ENCODE measurements at regions not wholly inside any gene's neighbourhood (a gene's known extent, or its start where the extent isn't known, plus 50 kb on each side); places are given as distances from the start of the nearest gene placed in this dataset.
"Not testable (repeated sequence)": the region's sequence is repeated elsewhere in the genome, so short reads cannot be mapped to it uniquely, and the experiment has no call there.

DNA sequence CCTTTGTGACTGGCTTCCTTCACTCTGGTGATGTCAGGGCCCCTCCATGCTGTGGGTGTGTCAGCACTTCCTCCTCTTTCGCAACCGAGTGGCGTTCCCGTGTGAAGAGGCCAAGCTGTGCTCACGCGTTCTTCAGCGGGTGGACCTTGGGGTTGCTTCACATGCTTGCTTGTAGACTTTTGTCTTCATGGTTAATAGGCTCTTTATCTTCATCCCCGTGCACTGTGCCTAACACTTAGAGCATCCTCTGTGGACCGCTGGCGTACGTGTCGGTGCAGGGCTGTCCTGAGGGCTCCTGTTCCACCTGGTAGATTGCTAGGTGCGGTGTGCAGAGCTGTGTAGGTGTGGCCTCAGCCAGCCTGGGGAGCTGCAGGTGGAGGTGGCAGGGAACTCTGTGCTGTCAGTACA, 182.3 kb downstream of the OR4M2 start (continued):
- TF ChIP-seq, protein P1, sequence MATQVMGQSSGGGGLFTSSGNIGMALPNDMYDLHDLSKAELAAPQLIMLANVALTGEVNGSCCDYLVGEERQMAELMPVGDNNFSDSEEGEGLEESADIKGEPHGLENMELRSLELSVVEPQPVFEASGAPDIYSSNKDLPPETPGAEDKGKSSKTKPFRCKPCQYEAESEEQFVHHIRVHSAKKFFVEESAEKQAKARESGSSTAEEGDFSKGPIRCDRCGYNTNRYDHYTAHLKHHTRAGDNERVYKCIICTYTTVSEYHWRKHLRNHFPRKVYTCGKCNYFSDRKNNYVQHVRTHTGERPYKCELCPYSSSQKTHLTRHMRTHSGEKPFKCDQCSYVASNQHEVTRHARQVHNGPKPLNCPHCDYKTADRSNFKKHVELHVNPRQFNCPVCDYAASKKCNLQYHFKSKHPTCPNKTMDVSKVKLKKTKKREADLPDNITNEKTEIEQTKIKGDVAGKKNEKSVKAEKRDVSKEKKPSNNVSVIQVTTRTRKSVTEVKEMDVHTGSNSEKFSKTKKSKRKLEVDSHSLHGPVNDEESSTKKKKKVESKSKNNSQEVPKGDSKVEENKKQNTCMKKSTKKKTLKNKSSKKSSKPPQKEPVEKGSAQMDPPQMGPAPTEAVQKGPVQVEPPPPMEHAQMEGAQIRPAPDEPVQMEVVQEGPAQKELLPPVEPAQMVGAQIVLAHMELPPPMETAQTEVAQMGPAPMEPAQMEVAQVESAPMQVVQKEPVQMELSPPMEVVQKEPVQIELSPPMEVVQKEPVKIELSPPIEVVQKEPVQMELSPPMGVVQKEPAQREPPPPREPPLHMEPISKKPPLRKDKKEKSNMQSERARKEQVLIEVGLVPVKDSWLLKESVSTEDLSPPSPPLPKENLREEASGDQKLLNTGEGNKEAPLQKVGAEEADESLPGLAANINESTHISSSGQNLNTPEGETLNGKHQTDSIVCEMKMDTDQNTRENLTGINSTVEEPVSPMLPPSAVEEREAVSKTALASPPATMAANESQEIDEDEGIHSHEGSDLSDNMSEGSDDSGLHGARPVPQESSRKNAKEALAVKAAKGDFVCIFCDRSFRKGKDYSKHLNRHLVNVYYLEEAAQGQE (IDR thresholded peaks at IDR 0.05; ENCODE audit: low read depth) = no peak
- TF ChIP-seq CEBPB (IDR thresholded peaks at IDR 0.05; ENCODE audit: low read depth) (no peak), SIN3A (IDR thresholded peaks at IDR 0.05; ENCODE audit: low read depth) (no peak), TCF7L2 (IDR thresholded peaks at IDR 0.05; ENCODE audit: borderline replicate concordance, extremely low read depth, insufficient read depth, insufficient read length) (no peak), EZH2phosphoT487 (IDR thresholded peaks at IDR 0.05; ENCODE audit: borderline replicate concordance) (no peak), ZFX (IDR thresholded peaks at IDR 0.05) (no peak), POLR2A (IDR thresholded peaks at IDR 0.05; ENCODE audit: borderline replicate concordance, extremely low read depth, insufficient read depth, insufficient read length) (no peak)
- TF ChIP-seq, protein P2, sequence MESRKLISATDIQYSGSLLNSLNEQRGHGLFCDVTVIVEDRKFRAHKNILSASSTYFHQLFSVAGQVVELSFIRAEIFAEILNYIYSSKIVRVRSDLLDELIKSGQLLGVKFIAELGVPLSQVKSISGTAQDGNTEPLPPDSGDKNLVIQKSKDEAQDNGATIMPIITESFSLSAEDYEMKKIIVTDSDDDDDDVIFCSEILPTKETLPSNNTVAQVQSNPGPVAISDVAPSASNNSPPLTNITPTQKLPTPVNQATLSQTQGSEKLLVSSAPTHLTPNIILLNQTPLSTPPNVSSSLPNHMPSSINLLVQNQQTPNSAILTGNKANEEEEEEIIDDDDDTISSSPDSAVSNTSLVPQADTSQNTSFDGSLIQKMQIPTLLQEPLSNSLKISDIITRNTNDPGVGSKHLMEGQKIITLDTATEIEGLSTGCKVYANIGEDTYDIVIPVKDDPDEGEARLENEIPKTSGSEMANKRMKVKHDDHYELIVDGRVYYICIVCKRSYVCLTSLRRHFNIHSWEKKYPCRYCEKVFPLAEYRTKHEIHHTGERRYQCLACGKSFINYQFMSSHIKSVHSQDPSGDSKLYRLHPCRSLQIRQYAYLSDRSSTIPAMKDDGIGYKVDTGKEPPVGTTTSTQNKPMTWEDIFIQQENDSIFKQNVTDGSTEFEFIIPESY (IDR thresholded peaks at IDR 0.05; ENCODE audit: extremely low read depth, insufficient replicate concordance, low read length) = no peak

DNA sequence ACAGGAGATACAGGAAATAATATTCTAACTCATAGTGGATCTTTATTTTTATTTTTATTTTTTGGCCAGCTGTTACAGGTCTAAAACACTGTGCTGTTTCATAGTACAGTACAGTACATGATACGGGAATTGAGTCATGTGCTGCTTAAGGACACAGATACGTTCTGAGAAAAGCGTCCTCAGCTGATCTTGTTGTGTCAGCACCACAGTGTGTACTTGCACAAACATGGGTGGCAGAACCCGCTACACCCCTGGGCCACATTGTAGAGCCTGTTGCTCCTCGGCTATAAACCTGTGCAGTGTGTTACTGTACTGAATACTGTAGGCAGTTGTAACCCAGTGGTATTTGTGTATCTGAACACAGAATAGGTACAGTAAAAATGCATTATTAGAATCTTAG, 183.4 kb downstream of the OR4M2 start:
- Histone ChIP-seq H3K27ac (ENCODE audit: low read depth, low read length) (no peak overlapping the region), H3K4me1 (ENCODE audit: control insufficient read depth in 1 of 2, insufficient read depth in 2 of 2, low read length in 2 of 2) (no peaks in the 10 kb centered on the region), H3K36me3 (ENCODE audit: control insufficient read depth in 1 of 2, insufficient read depth in 2 of 2, low read length in 2 of 2) (no peaks in the 10 kb centered on the region), H2AFZ (ENCODE audit: low read depth, low read length, poor library complexity, severe bottlenecking) (no peak overlapping the region), H3K79me2 (ENCODE audit: insufficient read depth, low read length) (no peaks in the 10 kb centered on the region), H3K27me3 (ENCODE audit: insufficient read depth, low read length) (no peaks in the 10 kb centered on the region), H3K9me3 (ENCODE audit: control insufficient read depth in 1 of 2, insufficient read depth in 1 of 2, low read depth in 1 of 2, low read length in 2 of 2) (peaks cover 29 to 60% of the 10 kb centered on the region in 2 experiments; a peak in 2 of 4 replicates), H3K4me2 (ENCODE audit: low read length) (no peak overlapping the region), H3K9me2 (ENCODE audit: insufficient read depth) (no peaks in the 10 kb centered on the region), H3K4me3 (replicated peaks in 1 of 2; ENCODE audit: low read depth in 1 of 2, low read length in 2 of 2) (no peak overlapping the region), H4K20me1 (ENCODE audit: insufficient read depth) (no peaks in the 10 kb centered on the region), H3K9ac (ENCODE audit: low read length) (no peak overlapping the region)
- BruUV-seq (replicated peaks) = no TSS peak
- no peak for TF ChIP-seq SP1 (IDR thresholded peaks at IDR 0.05; ENCODE audit: low read depth)
- TF ChIP-seq ZNF274 (IDR thresholded peaks at IDR 0.05; ENCODE audit: low read depth, low read length) = no peak
- TF ChIP-seq, protein P3, sequence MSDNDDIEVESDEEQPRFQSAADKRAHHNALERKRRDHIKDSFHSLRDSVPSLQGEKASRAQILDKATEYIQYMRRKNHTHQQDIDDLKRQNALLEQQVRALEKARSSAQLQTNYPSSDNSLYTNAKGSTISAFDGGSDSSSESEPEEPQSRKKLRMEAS (IDR thresholded peaks at IDR 0.05) = no peak
- TF ChIP-seq SRF (IDR thresholded peaks at IDR 0.05; ENCODE audit: low read depth) = no peak
- ChIA-PET RAD21 (ENCODE audit: low non-redundant PET in 1 of 2, low total read pairs in 2 of 2, uncharacterized antibody in 2 of 2, unreplicated experiment in 2 of 2) (no interaction called here), POLR2A (no interaction called here), CTCF (no interaction called here)
- no peak for DNase-seq (ENCODE audit: low read depth, low spot score)
- no peak for ATAC-seq
- intact Hi-C loops (cut with micrococcal nuclease) = no loop called here

DNA sequence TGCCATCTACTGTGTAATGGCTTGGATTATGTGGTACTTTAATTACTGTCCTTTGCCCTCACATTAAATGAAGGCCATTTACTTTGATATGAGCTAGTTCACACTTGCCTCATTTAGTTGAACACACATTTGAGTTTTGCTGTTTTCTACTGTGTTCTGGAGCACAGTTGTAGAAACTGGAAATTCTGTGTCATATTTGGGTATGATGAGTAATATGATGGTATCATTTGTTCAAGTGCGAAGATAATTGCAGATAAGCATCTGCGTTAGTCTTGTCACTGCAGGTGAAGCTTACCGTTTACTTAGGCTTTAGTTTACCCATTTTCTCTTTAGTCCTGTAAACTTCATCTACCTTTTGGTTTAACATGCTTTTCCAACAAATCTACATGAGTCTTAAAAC, 183.9 kb downstream of the OR4M2 start:
- H3K9me3 ChIP-seq (ENCODE audit: control insufficient read depth in 1 of 2, insufficient read depth in 1 of 2, low read depth in 1 of 2, low read length in 2 of 2) = peaks cover 34 to 60% of the 10 kb centered on the region in 2 experiments; a peak in 2 of 4 replicates
- POLR2A ChIA-PET; CTCF ChIA-PET; H3K36me3 ChIP-seq (ENCODE audit: control insufficient read depth in 1 of 2, insufficient read depth in 2 of 2, low read length in 2 of 2); H4K20me1 ChIP-seq (ENCODE audit: insufficient read depth); H3K4me2 ChIP-seq (ENCODE audit: low read length); intact Hi-C loops (cut with micrococcal nuclease); H3K9me2 ChIP-seq (ENCODE audit: insufficient read depth); H3K4me1 ChIP-seq (ENCODE audit: control insufficient read depth in 1 of 2, insufficient read depth in 2 of 2, low read length in 2 of 2); H3K4me3 ChIP-seq (replicated peaks in 1 of 2; ENCODE audit: low read depth in 1 of 2, low read length in 2 of 2); DNase-seq (ENCODE audit: low read depth, low spot score); H3K27me3 ChIP-seq (ENCODE audit: insufficient read depth, low read length); H3K27ac ChIP-seq (ENCODE audit: low read depth, low read length); H3K79me2 ChIP-seq (ENCODE audit: insufficient read depth, low read length); H3K9ac ChIP-seq (ENCODE audit: low read length); BruUV-seq (replicated peaks); ATAC-seq; RAD21 ChIA-PET (ENCODE audit: low non-redundant PET in 1 of 2, low total read pairs in 2 of 2, uncharacterized antibody in 2 of 2, unreplicated experiment in 2 of 2); H2AFZ ChIP-seq (ENCODE audit: low read depth, low read length, poor library complexity, severe bottlenecking): not testable (repeated sequence)
